HG02610 (cell line): ENCODE measurements at regions not wholly inside any gene's neighbourhood (a gene's known extent, or its start where the extent isn't known, plus 50 kb on each side); places are given as distances from the start of the nearest gene placed in this dataset.
"Not testable (repeated sequence)": the region's sequence is repeated elsewhere in the genome, so short reads cannot be mapped to it uniquely, and the experiment has no call there.

Experiments used
- ATAC-seq: cut with Tn5 transposase; IDR thresholded peaks from one replicate; pipeline ENCODE4 v1.9.1; 2021; ENCODE audit warnings: mild to moderate bottlenecking, moderate library complexity; ENCODE audit not compliant: unreplicated experiment

- no peak for ATAC-seq
Measured at GRCh38 chrX:45447331-45447730, 246.7 kb upstream of the DIPK2B start.

- no peak for ATAC-seq
Measured at GRCh38 chrX:45445745-45446412, 245.2 kb upstream of the DIPK2B start.

- ATAC-seq: no peak
Measured at GRCh38 chrX:45437186-45437585, 236.5 kb upstream of the DIPK2B start.

GRCh38 chrX:45435481-45435880, 234.8 kb upstream of the DIPK2B start:
- no peak for ATAC-seq

- no peak for ATAC-seq
Measured at GRCh38 chrX:45434231-45434630, 233.6 kb upstream of the DIPK2B start.

GRCh38 chrX:45428831-45429230, 228.2 kb upstream of the DIPK2B start:
- ATAC-seq: no peak

- ATAC-seq: no peak
Measured at GRCh38 chrX:45424326-45424725, 223.7 kb upstream of the DIPK2B start.

- no peak for ATAC-seq
Measured at GRCh38 chrX:45422216-45422925, 221.7 kb upstream of the DIPK2B start.

- no peak for ATAC-seq
Measured at GRCh38 chrX:45421806-45422205, 221.1 kb upstream of the DIPK2B start.

GRCh38 chrX:45404206-45404605, 203.5 kb upstream of the DIPK2B start:
- ATAC-seq: no peak

GRCh38 chrX:45401923-45402322, 201.2 kb upstream of the DIPK2B start:
- no peak for ATAC-seq

- ATAC-seq: not testable (repeated sequence)
Measured at GRCh38 chrX:45400951-45401725, 200.5 kb upstream of the DIPK2B start.

- ATAC-seq: no peak
Measured at GRCh38 chrX:45400027-45400779, 199.5 kb upstream of the DIPK2B start.

- ATAC-seq: no peak
Measured at GRCh38 chrX:45385757-45386156, 185.1 kb upstream of the DIPK2B start.

- ATAC-seq: no peak
Measured at GRCh38 chrX:45381841-45382240, 181.2 kb upstream of the DIPK2B start.

- ATAC-seq: no peak
Measured at GRCh38 chrX:45381366-45381765, 180.7 kb upstream of the DIPK2B start.

GRCh38 chrX:45379236-45379635, 178.6 kb upstream of the DIPK2B start:
- ATAC-seq: no peak

- ATAC-seq: no peak
Measured at GRCh38 chrX:45372151-45372550, 171.5 kb upstream of the DIPK2B start.

GRCh38 chrX:45368705-45369104, 168.0 kb upstream of the DIPK2B start:
- no peak for ATAC-seq

- no peak for ATAC-seq
Measured at GRCh38 chrX:45363596-45363995, 162.9 kb upstream of the DIPK2B start.

GRCh38 chrX:45360571-45360970, 159.9 kb upstream of the DIPK2B start:
- no peak for ATAC-seq
